Psoas muscle (tissue), 7 donors: ENCODE measurements at regions not wholly inside any gene's neighbourhood (a gene's known extent, or its start where the extent isn't known, plus 50 kb on each side); places are given as distances from the start of the nearest gene placed in this dataset.

Source experiments
- ATAC-seq, 4 donors: fragments of 200-7000 bp; cut with Tn5 transposase; one replicate each; pipeline ENCODE4 v1.9.1; 2020; ENCODE audit warnings: moderate library complexity in 3 of 4, mild to moderate bottlenecking in 2 of 4
- DNase-seq, 2 donors: peaks; one replicate each; pipeline ENCODE4 v3.0.0-alpha.2; 2020
- H3K27ac ChIP-seq: fragments of 200-600 bp; one replicate; pipeline ENCODE4 v1.8.0; 2022
- H3K27me3 ChIP-seq, 3 donors: fragments of 200-600 bp in 1 of 3; one replicate each; pipeline versions ENCODE4 v1.6.1 to v1.8.0; 2013 to 2022; ENCODE audit warnings: low read length in 2 of 3, mild to moderate bottlenecking in 2 of 3, moderate library complexity in 1 of 3; ENCODE audit not compliant: insufficient read depth in 3 of 3
- H3K36me3 ChIP-seq, 2 donors: fragments of 200-600 bp in 1 of 2; one replicate each; pipeline versions ENCODE4 v1.6.1 to v1.8.0; 2013 to 2022; ENCODE audit warnings: low read depth in 1 of 2, mild to moderate bottlenecking in 1 of 2, moderate library complexity in 1 of 2; ENCODE audit not compliant: insufficient read depth in 1 of 2
- H3K4me1 ChIP-seq: fragments of 200-600 bp; one replicate; pipeline ENCODE4 v1.8.0; 2022
- H3K4me3 ChIP-seq: fragments of 200-600 bp; one replicate; pipeline ENCODE4 v1.8.0; 2022; ENCODE audit warnings: mild to moderate bottlenecking
- H3K9me3 ChIP-seq: fragments of 200-600 bp; one replicate; pipeline ENCODE4 v1.8.0; 2022
- WGBS, 3 donors: extraction: QIAGEN DNeasy Blood & Tissue Kit; methylation state at CpG; one replicate each; pipeline versions ENCODE4 v1.1.6 to v1.1.7; 2013; 5-methylcytosine and 5-hydroxymethylcytosine counted together
- intact Hi-C, 2 donors: fragments of 100-400 bp; cut with DNase I; formaldehyde crosslinking; loops; one replicate each; pipeline versions ENCODE4 v1.11.0 to v1.14.2; 2022
- TF ChIP-seq, protein P1 (sequence below): fragments of 200-600 bp; IDR thresholded peaks from one replicate; pipeline ENCODE4 v1.8.0; 2022; ENCODE audit warnings: antibody characterized with exemption
- donor health status: healthy with polysubstance abuse.
- donor health status: DM: no; HTN: no; CAD: no; lungs with moderate emphysema.
- donor health status: Bipolar disorder and iron deficiency.
- donor health status: healthy.
- donor health status: DM: yes; HTN: yes; CAD: no.
- donor health status: DM: no; HTN: no; CAD: no.
- donor health status: DM: yes; HTN: yes; CAD: no.

DNA sequence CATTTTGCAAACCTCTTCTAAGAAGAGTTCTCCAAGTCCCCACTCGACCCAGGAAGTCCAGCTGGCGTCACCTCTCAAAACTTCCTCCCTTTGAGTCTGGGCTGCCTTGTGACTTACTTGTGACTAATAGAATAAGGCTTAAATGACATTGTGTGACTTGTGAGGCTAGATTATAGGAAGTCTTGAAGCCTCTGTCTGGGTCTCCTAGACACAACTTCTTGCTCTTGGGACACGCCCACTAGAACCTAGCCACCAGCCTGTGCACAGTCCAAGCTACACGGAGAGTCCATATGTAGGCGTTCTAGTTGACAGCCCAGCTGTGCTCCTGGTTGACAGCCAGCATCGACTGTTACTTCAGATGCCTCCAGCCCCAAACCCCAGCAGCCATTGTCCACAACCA lies 66.7 kb upstream of the TANC2 start:
- ATAC-seq (no peak), DNase-seq (no peak)
- Histone ChIP-seq H3K27me3 (peaks cover 0 to 3% (median 0%) of the 10 kb centered on the region in 3 donors), H3K9me3 (no peaks in the 10 kb centered on the region), H3K4me3 (no peak overlapping the region), H3K27ac (no peak overlapping the region), H3K4me1 (peaks cover 4% of the 10 kb centered on the region), H3K36me3 (no peaks in the 10 kb centered on the region)
- 42 to 58% (median 52%) methylated on average over 6 of the region's 6 CpGs for WGBS, 3 donors
- intact Hi-C loops, result no loop called here
- TF ChIP-seq, protein P1, sequence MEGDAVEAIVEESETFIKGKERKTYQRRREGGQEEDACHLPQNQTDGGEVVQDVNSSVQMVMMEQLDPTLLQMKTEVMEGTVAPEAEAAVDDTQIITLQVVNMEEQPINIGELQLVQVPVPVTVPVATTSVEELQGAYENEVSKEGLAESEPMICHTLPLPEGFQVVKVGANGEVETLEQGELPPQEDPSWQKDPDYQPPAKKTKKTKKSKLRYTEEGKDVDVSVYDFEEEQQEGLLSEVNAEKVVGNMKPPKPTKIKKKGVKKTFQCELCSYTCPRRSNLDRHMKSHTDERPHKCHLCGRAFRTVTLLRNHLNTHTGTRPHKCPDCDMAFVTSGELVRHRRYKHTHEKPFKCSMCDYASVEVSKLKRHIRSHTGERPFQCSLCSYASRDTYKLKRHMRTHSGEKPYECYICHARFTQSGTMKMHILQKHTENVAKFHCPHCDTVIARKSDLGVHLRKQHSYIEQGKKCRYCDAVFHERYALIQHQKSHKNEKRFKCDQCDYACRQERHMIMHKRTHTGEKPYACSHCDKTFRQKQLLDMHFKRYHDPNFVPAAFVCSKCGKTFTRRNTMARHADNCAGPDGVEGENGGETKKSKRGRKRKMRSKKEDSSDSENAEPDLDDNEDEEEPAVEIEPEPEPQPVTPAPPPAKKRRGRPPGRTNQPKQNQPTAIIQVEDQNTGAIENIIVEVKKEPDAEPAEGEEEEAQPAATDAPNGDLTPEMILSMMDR, result no peak

DNA sequence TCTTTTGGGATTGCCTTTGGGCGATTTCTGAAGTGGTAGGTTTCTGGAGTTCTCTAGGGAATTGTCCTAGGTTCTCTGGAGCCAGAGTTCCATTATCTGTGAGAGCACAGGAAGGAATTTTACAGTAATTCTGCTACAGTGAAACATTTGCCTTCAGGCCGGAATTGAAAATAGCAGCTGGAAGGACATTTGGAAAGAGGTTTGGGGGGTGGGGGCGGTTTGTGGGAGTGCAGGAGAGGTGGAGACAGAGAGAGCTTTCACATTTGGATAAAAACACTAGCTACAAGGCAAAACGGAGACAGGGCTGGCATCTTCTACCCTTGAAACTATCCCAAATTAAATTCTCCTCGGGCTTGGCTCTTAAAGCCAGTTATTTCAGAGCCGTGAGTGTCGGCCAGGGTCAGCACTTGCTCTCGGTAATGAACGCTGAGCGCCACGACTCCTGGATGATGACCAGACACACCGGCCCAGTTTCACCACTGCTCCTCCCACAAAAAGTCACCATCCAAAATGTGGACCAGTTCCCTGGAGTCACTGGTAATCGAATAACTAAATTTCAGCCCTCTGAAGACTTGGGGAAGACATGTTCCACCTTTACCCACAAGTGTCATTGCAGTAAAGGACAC lies 67.7 kb upstream of the TANC2 start:
- H3K27ac ChIP-seq, result no peak overlapping the region
- 9 to 14% (median 13%) methylated on average over 13 of the region's 13 CpGs for WGBS, 3 donors
- ATAC-seq, result no peak
- H3K4me3 ChIP-seq, result no peak overlapping the region
- intact Hi-C loops, result no loop called here
- no peak for DNase-seq
- H3K36me3 ChIP-seq, result no peaks in the 10 kb centered on the region
- no peaks in the 10 kb centered on the region for H3K9me3 ChIP-seq
- TF ChIP-seq, protein P1, result no peak
- H3K27me3 ChIP-seq, result peaks cover 0 to 3% (median 0%) of the 10 kb centered on the region in 3 donors
- peaks cover 4% of the 10 kb centered on the region for H3K4me1 ChIP-seq

DNA sequence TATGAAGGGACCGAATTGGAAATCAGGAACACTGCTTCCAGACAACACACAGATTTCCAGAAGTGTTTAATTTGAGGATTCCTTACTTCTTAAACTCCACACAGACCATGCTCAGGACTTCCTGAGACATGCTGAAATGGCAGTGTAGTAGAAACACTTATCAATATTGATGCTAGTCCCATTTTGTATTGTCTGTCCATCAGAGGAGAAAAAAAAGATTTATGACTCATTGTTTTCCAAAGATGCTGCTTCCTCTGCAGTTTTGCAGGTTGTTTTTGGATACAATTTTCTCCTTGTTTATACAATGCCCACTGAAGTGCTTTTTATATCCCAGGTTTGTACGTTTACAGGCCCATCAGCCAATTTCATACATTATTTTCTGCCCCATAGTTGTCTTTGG lies 68.3 kb upstream of the TANC2 start:
- intact Hi-C loops, result no loop called here
- 39 to 47% (median 39%) methylated on average over 2 of the region's 2 CpGs for WGBS, 3 donors
- TF ChIP-seq, protein P1, result no peak
- H3K27ac ChIP-seq, result no peak overlapping the region
- ATAC-seq, result no peak
- H3K9me3 ChIP-seq, result no peaks in the 10 kb centered on the region
- no peak for DNase-seq
- H3K27me3 ChIP-seq, result peaks cover 0 to 3% (median 0%) of the 10 kb centered on the region in 3 donors
- H3K4me1 ChIP-seq, result peaks cover 7% of the 10 kb centered on the region
- H3K4me3 ChIP-seq, result no peak overlapping the region
- no peaks in the 10 kb centered on the region for H3K36me3 ChIP-seq

DNA sequence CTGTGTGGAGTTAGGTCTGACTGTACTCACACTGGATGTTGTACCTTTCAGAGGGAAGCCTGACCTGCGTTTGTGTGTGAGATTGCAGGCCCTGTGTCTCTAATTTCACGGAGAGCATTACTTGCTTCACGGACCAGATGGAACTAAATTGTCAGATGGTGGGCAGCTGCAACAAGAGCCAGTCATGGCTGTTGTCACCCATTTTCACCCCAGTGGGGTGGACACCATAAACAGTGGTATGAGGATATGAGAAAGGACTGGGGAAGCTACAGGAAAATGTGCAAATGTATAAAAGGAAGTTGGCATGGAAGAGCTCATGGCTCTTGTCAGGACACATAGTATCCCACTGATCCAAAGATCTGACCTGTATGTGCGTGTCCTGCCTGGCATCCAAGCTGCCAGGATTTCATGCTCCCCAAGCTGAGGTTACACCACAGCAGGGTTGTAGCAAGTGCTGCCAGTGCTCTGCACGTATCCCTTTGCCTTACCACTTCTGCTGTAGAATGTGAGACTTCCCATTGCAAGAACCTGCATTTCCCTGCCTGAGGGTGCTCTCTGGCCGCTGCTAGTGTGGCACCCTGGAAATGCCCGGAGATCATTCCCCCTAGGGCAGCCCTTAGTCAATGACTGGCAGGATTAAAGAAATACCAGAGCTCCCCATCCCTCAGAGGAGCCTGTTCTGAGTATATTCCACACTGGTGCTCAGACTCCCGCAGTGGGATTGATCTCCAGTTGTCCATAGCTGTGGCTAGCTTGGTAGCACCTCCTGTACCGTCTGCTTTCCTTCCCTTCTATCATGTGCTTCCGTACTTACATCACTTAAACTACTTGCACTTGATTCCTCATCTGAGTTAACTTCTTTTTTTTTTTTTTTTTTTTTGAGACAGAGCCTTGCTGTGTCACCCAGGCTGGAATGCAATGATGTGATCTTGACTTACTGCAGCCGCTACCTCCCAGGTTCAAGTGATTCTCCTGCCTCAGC lies 70.4 kb upstream of the TANC2 start:
- Histone ChIP-seq H3K9me3 (no peaks in the 10 kb centered on the region), H3K27ac (no peak overlapping the region), H3K36me3 (no peaks in the 10 kb centered on the region), H3K4me3 (no peak overlapping the region), H3K27me3 (peaks cover 0 to 3% (median 0%) of the 10 kb centered on the region in 3 donors), H3K4me1 (peaks cover 14% of the 10 kb centered on the region)
- WGBS, 3 donors, result 39 to 54% (median 43%) methylated on average over 11 of the region's 11 CpGs
- TF ChIP-seq, protein P1, result no peak
- ATAC-seq (no peak), DNase-seq (no peak)
- intact Hi-C loops, result no loop called here
